AG04449 (cell line): ENCODE measurements at regions not wholly inside any gene's neighbourhood (a gene's known extent, or its start where the extent isn't known, plus 50 kb on each side); places are given as distances from the start of the nearest gene placed in this dataset.
"Not testable (repeated sequence)": the region's sequence is repeated elsewhere in the genome, so short reads cannot be mapped to it uniquely, and the experiment has no call there.

ENCODE experiments used
- CTCF ChIA-PET: fragments of 350-600 bp; formaldehyde crosslinking; extraction: SDS; loops from one replicate; lab custom pipeline; 2021; ENCODE audit warnings: antibody characterized with exemption; lab: Yijun Ruan, JAX
- POLR2A ChIA-PET: fragments of 400-600, 350-600 bp; formaldehyde crosslinking; extraction: SDS; loops from one replicate; lab custom pipeline; 2020; ENCODE audit warnings: antibody characterized with exemption, inconsistent platforms; lab: Yijun Ruan, JAX
- DNase-seq: peaks from one replicate; pipeline ENCODE4 v3.0.0-alpha.2; 2010; ENCODE audit warnings: low read depth, low spot score
- H3K4me3 ChIP-seq: 2 replicates; pipeline ENCODE4 v1.5.1; 2011; ENCODE audit warnings: low read depth, mild to moderate bottlenecking, control low read depth, low read length
- CTCF ChIP-seq: IDR thresholded peaks from one replicate; pipeline ENCODE4 v1.5.1; 2011; ENCODE audit warnings: mild to moderate bottlenecking, moderate library complexity, low read length, control low read depth, inconsistent platforms; ENCODE audit not compliant: insufficient read depth; ENCODE audit errors: missing control alignments

- CTCF ChIA-PET = no interaction called here
- no peak overlapping the region for H3K4me3 ChIP-seq
- POLR2A ChIA-PET = no interaction called here
- DNase-seq = no peak
- no peak for TF ChIP-seq CTCF
Measured at GRCh38 chr7:155935005-155935557, 122.8 kb upstream of the SHH start.

- POLR2A ChIA-PET, DNase-seq, CTCF ChIA-PET, H3K4me3 ChIP-seq: not testable (repeated sequence)
Measured at GRCh38 chr7:155932324-155932723, 120.1 kb upstream of the SHH start.

- CTCF ChIA-PET = no interaction called here
- TF ChIP-seq CTCF = no peak
- no peak overlapping the region for H3K4me3 ChIP-seq
- no peak for DNase-seq
- POLR2A ChIA-PET = no interaction called here
Measured at GRCh38 chr7:155931396-155932085, 119.3 kb upstream of the SHH start.

- no peak overlapping the region for H3K4me3 ChIP-seq
- no peak for DNase-seq
- CTCF ChIA-PET = no interaction called here
- POLR2A ChIA-PET = no interaction called here
- TF ChIP-seq CTCF = no peak
Measured at GRCh38 chr7:155930527-155930926, 118.3 kb upstream of the SHH start.

GRCh38 chr7:155930061-155930460 is 117.8 kb upstream of the SHH start:
- DNase-seq = no peak
- H3K4me3 ChIP-seq = no peak overlapping the region
- TF ChIP-seq CTCF = no peak
- CTCF ChIA-PET = no interaction called here
- POLR2A ChIA-PET = no interaction called here

GRCh38 chr7:155928583-155928982 is 116.3 kb upstream of the SHH start:
- no peak for DNase-seq

More at GRCh38 chr7:155928583-155928982, 116.3 kb upstream of the SHH start:
- POLR2A ChIA-PET = no interaction called here
- H3K4me3 ChIP-seq = no peak overlapping the region
- no peak for TF ChIP-seq CTCF
- CTCF ChIA-PET = no interaction called here
